ENCODE measurements at regions not wholly inside any gene's neighbourhood (a gene's known extent, or its start where the extent isn't known, plus 50 kb on each side); places are given as distances from the start of the nearest gene placed in this dataset.

DNA sequence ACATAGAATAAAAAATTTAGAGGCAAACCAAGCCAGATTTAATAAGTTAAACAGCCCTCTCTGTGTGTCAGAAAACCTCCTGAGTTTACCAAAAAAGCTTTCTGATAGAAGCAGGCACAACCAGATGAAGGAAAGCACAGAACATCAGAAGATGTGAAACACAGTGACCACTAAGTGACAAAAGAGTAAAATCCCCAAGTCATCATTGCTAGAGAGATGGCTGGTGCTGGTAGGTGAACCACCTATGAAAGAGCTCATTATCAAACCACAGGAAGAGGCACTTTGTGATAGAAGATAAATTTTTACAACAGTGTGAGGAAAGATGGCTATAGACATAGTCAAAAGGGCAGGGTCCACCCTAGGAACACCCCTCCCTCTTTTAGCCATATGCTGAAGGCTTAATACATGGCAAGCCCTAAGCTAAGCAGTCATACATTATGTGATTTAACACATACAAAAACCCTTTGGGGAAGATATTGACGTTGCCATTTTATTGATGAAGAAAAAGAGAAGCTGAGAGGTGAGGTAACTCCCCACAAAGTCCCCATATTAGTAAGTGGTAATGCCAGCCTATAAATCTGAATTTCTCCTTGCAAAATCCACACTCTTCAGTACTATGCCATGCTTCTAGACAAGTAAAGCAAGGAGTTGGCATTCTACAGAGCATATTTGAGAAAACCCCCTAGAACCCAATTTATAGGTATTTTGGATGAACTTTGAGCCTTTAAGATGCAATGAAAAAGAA is 449.9 kb downstream of the LRIG3 start:
- no peak for DNase-seq (ENCODE audit: low spot score)
- Histone ChIP-seq H3K27me3 (ENCODE audit: control insufficient read depth in 4 of 4, insufficient read depth in 4 of 4, low read length in 3 of 4) (no peaks in the 10 kb centered on the region), H3K36me3 (ENCODE audit: control insufficient read depth in 4 of 4, insufficient read depth in 3 of 4, low read depth in 1 of 4, low read length in 3 of 4) (no peaks in the 10 kb centered on the region), H3K9me3 (ENCODE audit: control insufficient read depth in 4 of 4, low read length in 3 of 4) (peaks cover 0 to 6% (median 3%) of the 10 kb centered on the region in 4 donors), H3K9ac (ENCODE audit: low read depth in 1 of 2, low read length in 2 of 2) (no peak overlapping the region), H3K4me3 (ENCODE audit: low read depth in 1 of 3, low read length in 3 of 3) (no peak overlapping the region), H3K27ac (ENCODE audit: low read depth in 1 of 2, low read length in 2 of 2) (no peak overlapping the region), H3K4me1 (ENCODE audit: control insufficient read depth in 4 of 4, insufficient read depth in 4 of 4, low read length in 3 of 4) (no peaks in the 10 kb centered on the region)
- TF ChIP-seq HNF4G (IDR thresholded peaks at IDR 0.05), result no peak
- no peak for TF ChIP-seq HNF4A (conservative IDR thresholded peaks at IDR 0.05)
- TF ChIP-seq GABPA (IDR thresholded peaks at IDR 0.05 in 1 of 2, conservative IDR thresholded peaks at IDR 0.05 in 1 of 2), result no peak
- TF ChIP-seq JUND (IDR thresholded peaks at IDR 0.05), result no peak
- TF ChIP-seq MAX (IDR thresholded peaks at IDR 0.05), result no peak
- no peak for TF ChIP-seq ZBTB33 (IDR thresholded peaks at IDR 0.05)
- TF ChIP-seq FOXA1 (IDR thresholded peaks at IDR 0.05), result no peak
- TF ChIP-seq SP1 (IDR thresholded peaks at IDR 0.05), result no peak
- TF ChIP-seq RXRA (IDR thresholded peaks at IDR 0.05), result no peak
- TF ChIP-seq, protein P1, sequence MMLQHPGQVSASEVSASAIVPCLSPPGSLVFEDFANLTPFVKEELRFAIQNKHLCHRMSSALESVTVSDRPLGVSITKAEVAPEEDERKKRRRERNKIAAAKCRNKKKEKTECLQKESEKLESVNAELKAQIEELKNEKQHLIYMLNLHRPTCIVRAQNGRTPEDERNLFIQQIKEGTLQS (IDR thresholded peaks at IDR 0.05), result no peak
- TF ChIP-seq NR2F2 (IDR thresholded peaks at IDR 0.05), result no peak
- no peak for TF ChIP-seq REST (IDR thresholded peaks at IDR 0.05)
- no peak for TF ChIP-seq FOXA2 (IDR thresholded peaks at IDR 0.05)
- TF ChIP-seq TAF1 (conservative IDR thresholded peaks at IDR 0.05), result no peak
- no peak for TF ChIP-seq YY1 (IDR thresholded peaks at IDR 0.05)
- 43% methylated on average over 1 of the region's 1 CpG for WGBS

- Histone ChIP-seq H3K9ac (ENCODE audit: low read depth in 1 of 2, low read length in 2 of 2) (no peak overlapping the region), H3K27me3 (ENCODE audit: control insufficient read depth in 4 of 4, insufficient read depth in 4 of 4, low read length in 3 of 4) (no peaks in the 10 kb centered on the region), H3K27ac (ENCODE audit: low read depth in 1 of 2, low read length in 2 of 2) (no peak overlapping the region), H3K4me3 (ENCODE audit: low read depth in 1 of 3, low read length in 3 of 3) (no peak overlapping the region), H3K36me3 (ENCODE audit: control insufficient read depth in 4 of 4, insufficient read depth in 3 of 4, low read depth in 1 of 4, low read length in 3 of 4) (no peaks in the 10 kb centered on the region), H3K9me3 (ENCODE audit: control insufficient read depth in 4 of 4, low read length in 3 of 4) (no peaks in the 10 kb centered on the region), H3K4me1 (ENCODE audit: control insufficient read depth in 4 of 4, insufficient read depth in 4 of 4, low read length in 3 of 4) (no peaks in the 10 kb centered on the region)
- DNase-seq (ENCODE audit: low spot score), result no peak
- TF ChIP-seq FOXA2 (IDR thresholded peaks at IDR 0.05), result no peak
- no peak for TF ChIP-seq TAF1 (conservative IDR thresholded peaks at IDR 0.05)
- TF ChIP-seq ZBTB33 (IDR thresholded peaks at IDR 0.05), result no peak
- TF ChIP-seq HNF4G (IDR thresholded peaks at IDR 0.05), result no peak
- TF ChIP-seq HNF4A (conservative IDR thresholded peaks at IDR 0.05), result no peak
- no peak for TF ChIP-seq GABPA (IDR thresholded peaks at IDR 0.05 in 1 of 2, conservative IDR thresholded peaks at IDR 0.05 in 1 of 2)
- TF ChIP-seq, protein P1 (IDR thresholded peaks at IDR 0.05), result no peak
- TF ChIP-seq REST (IDR thresholded peaks at IDR 0.05), result no peak
- no peak for TF ChIP-seq SP1 (IDR thresholded peaks at IDR 0.05)
- TF ChIP-seq MAX (IDR thresholded peaks at IDR 0.05), result no peak
- TF ChIP-seq JUND (IDR thresholded peaks at IDR 0.05), result no peak
- no peak for TF ChIP-seq RAD21 (IDR thresholded peaks at IDR 0.05)
- TF ChIP-seq YY1 (IDR thresholded peaks at IDR 0.05), result no peak
- no peak for TF ChIP-seq NR2F2 (IDR thresholded peaks at IDR 0.05)
These were observed 440.9 kb downstream of the LRIG3 start for GRCh38 chr12:58479401-58479800.

All from liver (tissue), 7 donors.